Stomach (tissue), 4 donors: ENCODE measurements at regions not wholly inside any gene's neighbourhood (a gene's known extent, or its start where the extent isn't known, plus 50 kb on each side); places are given as distances from the start of the nearest gene placed in this dataset.

Source experiments
- CTCF ChIP-seq, 7 experiments: fragments of 450-650 bp in 4 of 7; fragments of 200-600 bp in 3 of 7; sonication (generic) in 3 of 7; IDR thresholded peaks; one replicate each; pipeline ENCODE4 v1.5.1; 2016 to 2019; ENCODE audit warnings: antibody characterized with exemption in 7 of 7, control low read depth in 2 of 7, mild to moderate bottlenecking in 1 of 7
- EP300 ChIP-seq: sonication (generic); formaldehyde crosslinking; IDR thresholded peaks from one replicate; pipeline ENCODE4 v1.6.1; 2017; ENCODE audit warnings: antibody characterized with exemption
- POLR2A ChIP-seq, 4 donors: fragments of 450-650 bp; IDR thresholded peaks; one replicate each; pipeline ENCODE4 v1.6.1; 2016; ENCODE audit warnings: antibody characterized with exemption in 4 of 4, control low read depth in 2 of 4, mild to moderate bottlenecking in 1 of 4, moderate library complexity in 1 of 4

GRCh38 chr6:141151710-141152417, 980.9 kb upstream of the GJE1 start:
- TF ChIP-seq CTCF (IDR thresholded peaks at IDR 0.05) (no peak), POLR2A (IDR thresholded peaks at IDR 0.05) (no peak), EP300 (no peak)
